SU-DHL-6 (cell line): ENCODE measurements at regions not wholly inside any gene's neighbourhood (a gene's known extent, or its start where the extent isn't known, plus 50 kb on each side); places are given as distances from the start of the nearest gene placed in this dataset.

Source experiments
- H2AFZ ChIP-seq: fragments of 200-600 bp; sonication (generic); 2 replicates; pipeline ENCODE4 v1.6.1; 2014; ENCODE audit warnings: low read depth, mild to moderate bottlenecking, moderate library complexity, mixed read lengths, antibody characterized with exemption, low read length; ENCODE audit not compliant: severe bottlenecking
- H3F3A ChIP-seq: fragments of 200-600 bp; shearing (Covaris generic); 2 replicates; pipeline ENCODE4 v1.6.0; 2016; ENCODE audit warnings: antibody characterized with exemption, mild to moderate bottlenecking; ENCODE audit not compliant: insufficient read depth
- H3K27ac ChIP-seq: fragments of 200-600 bp; sonication (generic); 2 replicates; pipeline ENCODE4 v1.5.1; 2016; ENCODE audit warnings: low read depth, mild to moderate bottlenecking, low read length, moderate library complexity, mixed read lengths
- H3K27me3 ChIP-seq: fragments of 200-600 bp; sonication (generic), shearing (Covaris generic); 2 replicates; pipeline ENCODE4 v1.6.0; 2014; ENCODE audit warnings: mild to moderate bottlenecking, low read length
- H3K36me3 ChIP-seq: fragments of 200-600 bp; sonication (generic); 2 replicates; pipeline ENCODE4 v1.6.1; 2014; ENCODE audit warnings: mild to moderate bottlenecking, low read length, mixed read lengths
- H3K4me2 ChIP-seq: fragments of 300-600, 200-600 bp; shearing (Covaris generic), sonication (generic); 2 replicates; pipeline ENCODE4 v1.6.0; 2014; ENCODE audit warnings: low read length, low read depth, mild to moderate bottlenecking; ENCODE audit not compliant: poor library complexity, severe bottlenecking
- H3K4me3 ChIP-seq: fragments of 200-600 bp; sonication (generic); 2 replicates; pipeline ENCODE4 v1.5.1; 2014; ENCODE audit warnings: antibody characterized with exemption, low read length, mild to moderate bottlenecking, mixed read lengths; ENCODE audit not compliant: insufficient read depth, poor library complexity, severe bottlenecking
- H3K79me2 ChIP-seq: fragments of 200-600 bp; sonication (generic); 2 replicates; pipeline ENCODE4 v1.6.1; 2014; ENCODE audit warnings: mild to moderate bottlenecking, low read length, moderate library complexity; ENCODE audit not compliant: insufficient read depth
- H3K9ac ChIP-seq: fragments of 200-600 bp; sonication (generic); 2 replicates; pipeline ENCODE4 v1.7.0; 2014; ENCODE audit warnings: mild to moderate bottlenecking, low read length
- H3K9me2 ChIP-seq: fragments of 200-600 bp; sonication (generic); replicated peaks from 2 replicates; pipeline ENCODE4 v1.6.1; 2014; ENCODE audit warnings: low read length; ENCODE audit not compliant: insufficient read depth
- H3K9me3 ChIP-seq: fragments of 200-600 bp; sonication (generic); 2 replicates; pipeline ENCODE4 v1.6.1; 2014; ENCODE audit warnings: low read length, mixed read lengths; ENCODE audit not compliant: insufficient read depth
- H4K20me1 ChIP-seq: fragments of 200-600 bp; sonication (generic); 2 replicates; pipeline ENCODE4 v1.6.1; 2014; ENCODE audit warnings: low read depth, mild to moderate bottlenecking, antibody characterized with exemption, low read length, moderate library complexity, mixed read lengths
- EZH2phosphoT487 ChIP-seq: fragments of 200-600 bp; sonication (generic), shearing (Covaris generic); conservative IDR thresholded peaks from 2 replicates; pipeline ENCODE4 v1.6.1; 2018; ENCODE audit warnings: mild to moderate bottlenecking, antibody characterized with exemption, low read length, moderate library complexity, mixed read lengths
- TF ChIP-seq, protein P1 (sequence below): fragments of 200-600 bp; sonication (generic); IDR thresholded peaks from one replicate; pipeline ENCODE4 v1.5.1; 2017; ENCODE audit warnings: antibody characterized with exemption, mild to moderate bottlenecking, low read length, moderate library complexity; ENCODE audit not compliant: insufficient read depth, poor library complexity, severe bottlenecking

DNA sequence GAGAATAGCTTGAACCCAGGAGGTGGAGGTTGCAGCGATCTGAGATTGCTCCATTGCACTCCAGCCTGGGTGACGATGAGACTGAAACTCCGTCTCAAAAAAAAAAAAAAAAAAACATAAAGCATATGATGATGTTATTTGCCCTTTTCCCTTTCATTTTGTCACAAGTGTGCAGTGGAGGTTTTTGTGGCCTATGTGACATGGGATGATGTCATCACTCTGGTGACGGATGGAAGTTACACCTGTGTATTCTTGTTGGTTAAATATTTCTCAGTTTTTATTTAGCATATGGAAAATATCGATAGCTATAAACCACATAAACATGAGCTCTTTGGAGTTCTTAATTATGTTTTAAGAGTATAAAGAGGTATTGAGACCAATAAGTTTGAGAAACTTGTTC is 71.8 kb upstream of the EMX2 start:
- no peaks in the 10 kb centered on the region for H3K36me3 ChIP-seq
- no peak overlapping the region for H3K4me2 ChIP-seq
- H3F3A ChIP-seq = no peaks in the 10 kb centered on the region
- TF ChIP-seq, protein P1, sequence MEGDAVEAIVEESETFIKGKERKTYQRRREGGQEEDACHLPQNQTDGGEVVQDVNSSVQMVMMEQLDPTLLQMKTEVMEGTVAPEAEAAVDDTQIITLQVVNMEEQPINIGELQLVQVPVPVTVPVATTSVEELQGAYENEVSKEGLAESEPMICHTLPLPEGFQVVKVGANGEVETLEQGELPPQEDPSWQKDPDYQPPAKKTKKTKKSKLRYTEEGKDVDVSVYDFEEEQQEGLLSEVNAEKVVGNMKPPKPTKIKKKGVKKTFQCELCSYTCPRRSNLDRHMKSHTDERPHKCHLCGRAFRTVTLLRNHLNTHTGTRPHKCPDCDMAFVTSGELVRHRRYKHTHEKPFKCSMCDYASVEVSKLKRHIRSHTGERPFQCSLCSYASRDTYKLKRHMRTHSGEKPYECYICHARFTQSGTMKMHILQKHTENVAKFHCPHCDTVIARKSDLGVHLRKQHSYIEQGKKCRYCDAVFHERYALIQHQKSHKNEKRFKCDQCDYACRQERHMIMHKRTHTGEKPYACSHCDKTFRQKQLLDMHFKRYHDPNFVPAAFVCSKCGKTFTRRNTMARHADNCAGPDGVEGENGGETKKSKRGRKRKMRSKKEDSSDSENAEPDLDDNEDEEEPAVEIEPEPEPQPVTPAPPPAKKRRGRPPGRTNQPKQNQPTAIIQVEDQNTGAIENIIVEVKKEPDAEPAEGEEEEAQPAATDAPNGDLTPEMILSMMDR = no peak
- no peak for TF ChIP-seq EZH2phosphoT487
- H3K79me2 ChIP-seq = no peaks in the 10 kb centered on the region
- no peak overlapping the region for H3K4me3 ChIP-seq
- H3K9me3 ChIP-seq = no peaks in the 10 kb centered on the region
- H4K20me1 ChIP-seq = no peaks in the 10 kb centered on the region
- no peak overlapping the region for H2AFZ ChIP-seq
- no peak overlapping the region for H3K27ac ChIP-seq
- H3K9me2 ChIP-seq = no peaks in the 10 kb centered on the region
- no peak overlapping the region for H3K9ac ChIP-seq
- no peaks in the 10 kb centered on the region for H3K27me3 ChIP-seq

DNA sequence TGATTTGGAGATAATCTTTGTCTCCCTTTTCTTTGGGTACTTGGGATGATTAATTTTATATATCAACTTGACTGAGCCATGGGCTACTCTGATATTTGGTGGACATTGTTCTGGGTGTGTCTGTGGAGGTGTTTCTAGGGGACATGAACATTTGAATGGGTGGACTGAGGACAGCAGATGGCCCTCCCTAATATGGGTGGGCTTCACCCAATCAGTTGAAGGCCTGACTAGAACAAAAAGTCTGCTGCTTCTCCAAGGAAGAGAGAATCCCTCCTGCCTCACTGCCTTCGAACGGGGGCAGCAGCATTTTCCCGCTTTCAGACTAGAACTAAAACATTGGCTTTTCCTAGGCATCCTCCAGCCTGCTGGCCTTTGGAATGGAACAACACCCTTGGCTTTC is 73.9 kb upstream of the EMX2 start:
- Histone ChIP-seq H3K4me3 (no peak overlapping the region), H3K27ac (no peak overlapping the region), H3K9me3 (no peaks in the 10 kb centered on the region), H2AFZ (no peak overlapping the region), H3F3A (no peaks in the 10 kb centered on the region), H3K9me2 (no peaks in the 10 kb centered on the region), H3K9ac (no peak overlapping the region), H3K27me3 (no peaks in the 10 kb centered on the region), H4K20me1 (no peaks in the 10 kb centered on the region), H3K4me2 (no peak overlapping the region), H3K36me3 (no peaks in the 10 kb centered on the region), H3K79me2 (no peaks in the 10 kb centered on the region)
- TF ChIP-seq, protein P1 = no peak
- no peak for TF ChIP-seq EZH2phosphoT487

DNA sequence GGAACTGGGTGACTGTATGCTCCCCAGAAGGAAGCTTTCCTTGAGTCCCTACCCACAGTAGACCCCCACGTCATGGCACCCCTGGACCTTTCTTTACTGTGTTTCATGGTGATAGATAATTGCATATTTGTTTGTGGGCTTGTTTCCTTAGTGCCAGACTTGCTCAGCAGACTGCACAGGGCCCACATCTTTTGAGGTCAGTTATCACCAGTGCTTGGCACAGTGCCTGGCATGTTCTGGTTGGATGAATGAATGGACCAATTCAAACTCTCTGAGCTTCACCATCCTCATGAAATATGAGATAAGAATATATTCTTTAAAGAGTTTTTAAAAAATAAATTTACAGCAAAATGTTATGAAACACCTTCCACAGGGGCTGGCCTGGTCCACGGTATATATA is 78.4 kb upstream of the EMX2 start:
- H3K9me2 ChIP-seq = no peaks in the 10 kb centered on the region
- no peak overlapping the region for H3K4me2 ChIP-seq
- H4K20me1 ChIP-seq = no peaks in the 10 kb centered on the region
- H3K9me3 ChIP-seq = no peaks in the 10 kb centered on the region
- H3K27me3 ChIP-seq = no peaks in the 10 kb centered on the region
- no peaks in the 10 kb centered on the region for H3K36me3 ChIP-seq
- no peak overlapping the region for H3K9ac ChIP-seq
- H2AFZ ChIP-seq = no peak overlapping the region
- H3F3A ChIP-seq = no peaks in the 10 kb centered on the region
- H3K27ac ChIP-seq = no peak overlapping the region
- TF ChIP-seq, protein P1 = no peak
- TF ChIP-seq EZH2phosphoT487 = no peak
- no peak overlapping the region for H3K4me3 ChIP-seq
- no peaks in the 10 kb centered on the region for H3K79me2 ChIP-seq

DNA sequence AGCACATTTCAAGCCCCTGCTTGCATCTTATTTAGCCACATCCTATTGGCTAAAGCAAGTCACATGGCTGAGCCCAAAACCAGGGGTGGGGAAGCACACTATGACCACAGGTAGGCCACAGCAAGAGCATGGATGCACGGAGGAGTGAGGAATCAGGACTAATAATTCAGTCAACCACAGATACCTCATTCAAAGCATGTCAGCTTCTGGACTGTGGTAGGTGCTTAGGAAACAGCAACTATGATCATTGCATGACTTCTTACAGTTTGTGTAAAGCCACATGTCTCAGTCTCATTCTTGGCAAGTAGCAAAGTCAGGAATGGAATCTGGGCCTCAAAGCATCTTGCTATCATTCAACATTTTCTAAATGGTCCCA is 79.0 kb upstream of the EMX2 start:
- Histone ChIP-seq H3K9me3 (no peaks in the 10 kb centered on the region), H2AFZ (no peak overlapping the region), H3K9me2 (no peaks in the 10 kb centered on the region), H3K4me2 (no peak overlapping the region), H3K27me3 (no peaks in the 10 kb centered on the region), H3K9ac (no peak overlapping the region), H4K20me1 (no peaks in the 10 kb centered on the region), H3K36me3 (no peaks in the 10 kb centered on the region), H3K79me2 (no peaks in the 10 kb centered on the region), H3K4me3 (no peak overlapping the region), H3K27ac (no peak overlapping the region), H3F3A (no peaks in the 10 kb centered on the region)
- no peak for TF ChIP-seq EZH2phosphoT487
- TF ChIP-seq, protein P1 = no peak
